ENCODE measurements at regions not wholly inside any gene's neighbourhood (a gene's known extent, or its start where the extent isn't known, plus 50 kb on each side); places are given as distances from the start of the nearest gene placed in this dataset.

GRCh38 chr15:46229263-46229662 is 594.4 kb downstream of the SQOR start:
- no peak overlapping the region for H4K91ac ChIP-seq (ENCODE audit: insufficient read depth, low read depth, low read length)
- H4K20me1 ChIP-seq (ENCODE audit: insufficient read depth, low read length) = no peaks in the 10 kb centered on the region
- in situ Hi-C loops (cut with MboI; ENCODE audit: low sequenced_read_pairs) (no loop called here), intact Hi-C loops (cut with micrococcal nuclease) (no loop called here), dilution Hi-C loops (cut with HindIII; ENCODE audit: low sequenced_read_pairs, unreplicated experiment) (no loop called here)
- H2BK120ac ChIP-seq (ENCODE audit: low read depth, low read length) = no peak overlapping the region
- H3K4me2 ChIP-seq (ENCODE audit: low read depth, low read length) = no peak overlapping the region
- no peaks in the 10 kb centered on the region for H3K27me3 ChIP-seq (ENCODE audit: control insufficient read depth, insufficient read depth, low read length)
- TF ChIP-seq RFX5 (IDR thresholded peaks at IDR 0.05; ENCODE audit: low read depth, low read length) (no peak), USF2 (IDR thresholded peaks at IDR 0.05; ENCODE audit: low read depth, low read length) (no peak), MAFK (IDR thresholded peaks at IDR 0.05; ENCODE audit: low read depth, low read length) (no peak)
- H4K8ac ChIP-seq (ENCODE audit: low read depth in 2 of 2, low read length in 2 of 2) = no peak overlapping the region
- no peak overlapping the region for H2BK20ac ChIP-seq (ENCODE audit: low read depth, low read length)
- H3K23ac ChIP-seq (ENCODE audit: low read depth, low read length) = no peak overlapping the region
- CTCF ChIA-PET = no interaction called here
- no peak overlapping the region for H3K14ac ChIP-seq (replicated peaks; ENCODE audit: low read depth, low read length)
- no peak overlapping the region for H2AK5ac ChIP-seq (ENCODE audit: low read depth, low read length)
- no peak overlapping the region for H4K5ac ChIP-seq (ENCODE audit: low read depth, low read length)
- H3K27ac ChIP-seq (ENCODE audit: insufficient read depth, low read length) = no peak overlapping the region
- H3K18ac ChIP-seq (ENCODE audit: low read depth, low read length) = no peak overlapping the region
- no peak overlapping the region for H3K56ac ChIP-seq (ENCODE audit: extremely low read depth, insufficient read depth, low read length)
- no peak overlapping the region for H2AK9ac ChIP-seq (replicated peaks; ENCODE audit: low read depth, low read length, poor library complexity)
- no peak overlapping the region for H3K4ac ChIP-seq (ENCODE audit: low read depth, low read length)
- H2BK15ac ChIP-seq (ENCODE audit: low read depth, low read length) = no peak overlapping the region
- no peak overlapping the region for H3K9ac ChIP-seq (ENCODE audit: low read depth, low read length)
- no peak for DNase-seq
- no peak overlapping the region for H3K4me3 ChIP-seq (ENCODE audit: insufficient read depth, low read depth, low read length)
- WGBS, 2 experiments (ENCODE audit: extremely low coverage in 2 of 2, insufficient read length in 1 of 2) = no CpG with 5 or more reads among the region's 1 CpG
- H2BK5ac ChIP-seq (ENCODE audit: low read depth, low read length, poor library complexity, severe bottlenecking) = no peak overlapping the region
- BruUV-seq (replicated peaks) = no TSS peak
- no peaks in the 10 kb centered on the region for H3K4me1 ChIP-seq (ENCODE audit: control insufficient read depth, insufficient read depth, low read length)
- H3K9me1 ChIP-seq (ENCODE audit: insufficient read depth, low read length) = no peaks in the 10 kb centered on the region
- H2AFZ ChIP-seq (replicated peaks; ENCODE audit: low read length, poor library complexity) = no peak overlapping the region
- POLR2A ChIA-PET (ENCODE audit: unreplicated experiment) = no interaction called here
- no peaks in the 10 kb centered on the region for H3K79me1 ChIP-seq (ENCODE audit: low read depth in 1 of 2, low read length in 2 of 2)
- H3K36me3 ChIP-seq (ENCODE audit: control insufficient read depth, insufficient read depth, low read length) = no peaks in the 10 kb centered on the region
- ATAC-seq (ENCODE audit: low read depth) = no peak
- no peaks in the 10 kb centered on the region for H3K9me3 ChIP-seq (ENCODE audit: control insufficient read depth, insufficient read depth, low read length)

Data from IMR-90 (cell line).